ENCODE measurements at regions not wholly inside any gene's neighbourhood (a gene's known extent, or its start where the extent isn't known, plus 50 kb on each side); places are given as distances from the start of the nearest gene placed in this dataset.

DNA sequence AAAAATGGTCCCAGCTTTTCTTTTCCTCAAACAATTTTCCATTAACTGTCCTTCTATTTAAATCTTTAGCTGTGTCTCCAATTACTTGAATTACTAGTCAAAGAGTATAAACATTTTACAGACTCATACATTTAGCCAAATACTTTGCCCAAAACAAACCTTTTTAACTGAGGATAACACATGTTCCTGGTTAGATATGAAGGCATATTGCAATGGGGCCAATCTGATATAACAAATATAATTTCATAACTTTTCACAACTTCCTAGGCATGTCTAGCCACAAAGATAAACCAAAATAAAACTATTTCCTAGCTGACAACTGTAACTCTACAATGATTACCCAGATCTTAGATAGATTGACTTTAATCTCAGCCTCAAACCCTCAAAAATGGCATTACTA lies 247.5 kb upstream of the ZNF521 start:
- no peak for TF ChIP-seq EZH2 (IDR thresholded peaks at IDR 0.05; ENCODE audit: low read length, missing control alignments)
- TF ChIP-seq, protein P1, sequence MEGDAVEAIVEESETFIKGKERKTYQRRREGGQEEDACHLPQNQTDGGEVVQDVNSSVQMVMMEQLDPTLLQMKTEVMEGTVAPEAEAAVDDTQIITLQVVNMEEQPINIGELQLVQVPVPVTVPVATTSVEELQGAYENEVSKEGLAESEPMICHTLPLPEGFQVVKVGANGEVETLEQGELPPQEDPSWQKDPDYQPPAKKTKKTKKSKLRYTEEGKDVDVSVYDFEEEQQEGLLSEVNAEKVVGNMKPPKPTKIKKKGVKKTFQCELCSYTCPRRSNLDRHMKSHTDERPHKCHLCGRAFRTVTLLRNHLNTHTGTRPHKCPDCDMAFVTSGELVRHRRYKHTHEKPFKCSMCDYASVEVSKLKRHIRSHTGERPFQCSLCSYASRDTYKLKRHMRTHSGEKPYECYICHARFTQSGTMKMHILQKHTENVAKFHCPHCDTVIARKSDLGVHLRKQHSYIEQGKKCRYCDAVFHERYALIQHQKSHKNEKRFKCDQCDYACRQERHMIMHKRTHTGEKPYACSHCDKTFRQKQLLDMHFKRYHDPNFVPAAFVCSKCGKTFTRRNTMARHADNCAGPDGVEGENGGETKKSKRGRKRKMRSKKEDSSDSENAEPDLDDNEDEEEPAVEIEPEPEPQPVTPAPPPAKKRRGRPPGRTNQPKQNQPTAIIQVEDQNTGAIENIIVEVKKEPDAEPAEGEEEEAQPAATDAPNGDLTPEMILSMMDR (conservative IDR thresholded peaks at IDR 0.05 in 1 of 2, IDR thresholded peaks at IDR 0.05 in 1 of 2; ENCODE audit: low read depth in 1 of 2, low read length in 2 of 2): no peak
